HepG2 (cell line): ENCODE measurements at regions not wholly inside any gene's neighbourhood (a gene's known extent, or its start where the extent isn't known, plus 50 kb on each side); places are given as distances from the start of the nearest gene placed in this dataset.

Experiments
- ASH2L ChIP-seq: fragments of 300-600, 200-600 bp; sonication (generic); IDR thresholded peaks from 2 replicates; pipeline ENCODE4 v1.7.0; 2017; ENCODE audit warnings: low read depth, mild to moderate bottlenecking, moderate library complexity, mixed read lengths, low read length; ENCODE audit not compliant: insufficient read length
- BCL3 ChIP-seq: sonication (generic); formaldehyde crosslinking; IDR thresholded peaks from 2 replicates; pipeline ENCODE4 v1.5.1; 2020; ENCODE audit warnings: mild to moderate bottlenecking, missing genetic modification reagents, moderate library complexity
- CEBPB ChIP-seq: IDR thresholded peaks from 2 replicates; pipeline ENCODE4 v1.6.1; 2011; ENCODE audit warnings: low read depth, low read length, improper control_type of control experiment, borderline replicate concordance
- CENPBD1 ChIP-seq: sonication (generic); formaldehyde crosslinking; IDR thresholded peaks from 2 replicates; pipeline ENCODE4 v1.8.0; 2022; ENCODE audit warnings: missing genetic modification reagents, low read depth, mild to moderate bottlenecking, borderline replicate concordance
- HOMEZ ChIP-seq: IDR thresholded peaks from 2 replicates; pipeline ENCODE4 v1.6.1; 2016; ENCODE audit warnings: low read depth
- MEIS2 ChIP-seq: sonication (generic); formaldehyde crosslinking; IDR thresholded peaks from 2 replicates; pipeline ENCODE4 v1.9.0; 2021; ENCODE audit warnings: mild to moderate bottlenecking, missing genetic modification reagents
- MXI1 ChIP-seq: IDR thresholded peaks from 3 replicates; pipeline ENCODE4 v1.6.1; 2012; ENCODE audit warnings: low read depth, low read length, inconsistent platforms, borderline replicate concordance
- SSRP1 ChIP-seq: IDR thresholded peaks from 2 replicates; pipeline ENCODE4 v1.6.1; 2016; ENCODE audit warnings: control low read depth
- ZBTB7B ChIP-seq: sonication (generic); formaldehyde crosslinking; IDR thresholded peaks from 2 replicates; pipeline ENCODE4 v1.4.0; 2020; ENCODE audit warnings: missing genetic modification reagents
- ZBTB8A ChIP-seq: sonication (generic); formaldehyde crosslinking; IDR thresholded peaks from 2 replicates; pipeline ENCODE4 v1.4.0; 2020; ENCODE audit warnings: mild to moderate bottlenecking, low read depth, missing genetic modification reagents, borderline replicate concordance
- ZKSCAN1 ChIP-seq: fragments of 150-350 bp; IDR thresholded peaks from 2 replicates; pipeline ENCODE4 v1.6.1; 2014; ENCODE audit warnings: low read length
- ZNF782 ChIP-seq: sonication (generic); formaldehyde crosslinking; IDR thresholded peaks from 2 replicates; pipeline ENCODE4 v1.4.0; 2020; ENCODE audit warnings: missing genetic modification reagents, mild to moderate bottlenecking, borderline replicate concordance

- TF ChIP-seq HOMEZ (no peak), ZKSCAN1 (no peak), MXI1 (no peak), MEIS2 (CRISPR knock-in tag) (no peak), BCL3 (no peak), ASH2L (no peak), ZBTB7B (CRISPR knock-in tag) (no peak), CENPBD1 (CRISPR knock-in tag) (no peak), ZBTB8A (no peak), CEBPB (no peak), ZNF782 (CRISPR knock-in tag) (no peak), SSRP1 (CRISPR knock-in tag) (no peak)
Measured at GRCh38 chrX:39307488-39307887, 506.2 kb downstream of the MID1IP1 start.
